ENCODE measurements at regions not wholly inside any gene's neighbourhood (a gene's known extent, or its start where the extent isn't known, plus 50 kb on each side); places are given as distances from the start of the nearest gene placed in this dataset.

DNA sequence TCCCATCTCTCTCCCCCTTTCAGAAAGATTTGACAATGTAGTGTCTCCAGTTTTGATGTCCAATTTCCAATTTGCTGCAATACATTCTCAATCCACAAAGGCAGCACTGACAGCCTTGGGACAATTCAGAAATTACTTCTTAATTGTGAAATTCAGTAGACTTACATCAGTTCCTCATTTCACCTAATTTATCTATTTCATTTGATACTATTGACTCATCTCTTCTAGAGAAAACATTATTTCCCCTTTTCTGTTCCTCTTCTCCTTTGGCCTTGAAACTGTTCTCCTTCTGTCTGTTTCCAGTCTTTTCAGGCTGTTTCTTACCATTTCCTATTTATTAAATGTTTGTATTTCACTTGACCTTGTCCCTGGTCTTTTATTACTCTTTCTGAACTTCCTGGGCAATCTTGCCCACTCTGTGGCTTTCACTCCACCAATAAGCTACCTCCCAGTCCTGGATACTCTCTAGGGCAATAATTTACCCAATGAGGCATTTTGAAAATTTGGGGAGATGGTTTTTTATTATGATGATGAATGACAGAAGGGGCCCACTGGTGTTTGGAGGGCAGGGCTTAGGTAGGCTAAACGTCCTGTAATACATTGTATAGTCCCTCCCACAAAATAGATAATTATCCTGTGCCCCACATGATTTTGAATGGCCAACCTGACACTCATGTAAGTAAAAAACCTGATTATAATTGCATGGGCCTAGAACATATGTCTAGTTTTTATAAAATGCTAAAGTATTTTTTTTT lies 498.0 kb upstream of the BOD1L1 start:
- TF ChIP-seq, protein P1, sequence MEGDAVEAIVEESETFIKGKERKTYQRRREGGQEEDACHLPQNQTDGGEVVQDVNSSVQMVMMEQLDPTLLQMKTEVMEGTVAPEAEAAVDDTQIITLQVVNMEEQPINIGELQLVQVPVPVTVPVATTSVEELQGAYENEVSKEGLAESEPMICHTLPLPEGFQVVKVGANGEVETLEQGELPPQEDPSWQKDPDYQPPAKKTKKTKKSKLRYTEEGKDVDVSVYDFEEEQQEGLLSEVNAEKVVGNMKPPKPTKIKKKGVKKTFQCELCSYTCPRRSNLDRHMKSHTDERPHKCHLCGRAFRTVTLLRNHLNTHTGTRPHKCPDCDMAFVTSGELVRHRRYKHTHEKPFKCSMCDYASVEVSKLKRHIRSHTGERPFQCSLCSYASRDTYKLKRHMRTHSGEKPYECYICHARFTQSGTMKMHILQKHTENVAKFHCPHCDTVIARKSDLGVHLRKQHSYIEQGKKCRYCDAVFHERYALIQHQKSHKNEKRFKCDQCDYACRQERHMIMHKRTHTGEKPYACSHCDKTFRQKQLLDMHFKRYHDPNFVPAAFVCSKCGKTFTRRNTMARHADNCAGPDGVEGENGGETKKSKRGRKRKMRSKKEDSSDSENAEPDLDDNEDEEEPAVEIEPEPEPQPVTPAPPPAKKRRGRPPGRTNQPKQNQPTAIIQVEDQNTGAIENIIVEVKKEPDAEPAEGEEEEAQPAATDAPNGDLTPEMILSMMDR (IDR thresholded peaks at IDR 0.05): no peak
- TF ChIP-seq EP300 (IDR thresholded peaks at IDR 0.05) (no peak), POLR2A (IDR thresholded peaks at IDR 0.05) (no peak)
